ENCODE measurements at regions not wholly inside any gene's neighbourhood (a gene's known extent, or its start where the extent isn't known, plus 50 kb on each side); places are given as distances from the start of the nearest gene placed in this dataset.

- TF ChIP-seq RAD21 (IDR thresholded peaks at IDR 0.05; ENCODE audit: low read depth) (peak; percentile 23; the same call in 1 of the 2 replicates), USF1 (IDR thresholded peaks at IDR 0.05) (no peak), CREB1 (IDR thresholded peaks at IDR 0.05; ENCODE audit: low read depth) (no peak), YY1 (IDR thresholded peaks at IDR 0.05; ENCODE audit: low read depth) (no peak), ZBTB7A (IDR thresholded peaks at IDR 0.05; ENCODE audit: low read depth) (no peak), EP300 (IDR thresholded peaks at IDR 0.05; ENCODE audit: borderline replicate concordance) (no peak), FOXM1 (IDR thresholded peaks at IDR 0.05; ENCODE audit: borderline replicate concordance, low read depth) (no peak)
Observed at GRCh38 chr3:163951397-163951987, 1126.8 kb downstream of the SI start.

GRCh38 chr3:163946785-163947184 is 1131.5 kb downstream of the SI start:
- TF ChIP-seq EGR1 (IDR thresholded peaks at IDR 0.05) (no peak), TEAD4 (IDR thresholded peaks at IDR 0.05) (no peak), NFIC (IDR thresholded peaks at IDR 0.05) (no peak)

- TF ChIP-seq ZBTB7A (IDR thresholded peaks at IDR 0.05; ENCODE audit: low read depth) = no peak
- TF ChIP-seq TEAD4 (IDR thresholded peaks at IDR 0.05) = no peak
- TF ChIP-seq FOXM1 (IDR thresholded peaks at IDR 0.05; ENCODE audit: borderline replicate concordance, low read depth) = no peak
- TF ChIP-seq CEBPB (IDR thresholded peaks at IDR 0.05) = no peak
- no peak for TF ChIP-seq TAF1 (IDR thresholded peaks at IDR 0.05; ENCODE audit: low read depth)
- no peak for TF ChIP-seq MAX (IDR thresholded peaks at IDR 0.05)
- no peak for TF ChIP-seq USF1 (IDR thresholded peaks at IDR 0.05)
- no peak for TF ChIP-seq CREB1 (IDR thresholded peaks at IDR 0.05; ENCODE audit: low read depth)
- TF ChIP-seq NFIC (IDR thresholded peaks at IDR 0.05) = no peak
- no peak for TF ChIP-seq REST (IDR thresholded peaks at IDR 0.05; ENCODE audit: low read depth)
- no peak for TF ChIP-seq EGR1 (IDR thresholded peaks at IDR 0.05)
- no peak for TF ChIP-seq EP300 (IDR thresholded peaks at IDR 0.05; ENCODE audit: borderline replicate concordance)
- no peak for TF ChIP-seq YY1 (IDR thresholded peaks at IDR 0.05; ENCODE audit: low read depth)
- no peak for TF ChIP-seq TCF12 (IDR thresholded peaks at IDR 0.05; ENCODE audit: low read depth)
Observed at GRCh38 chr3:163943664-163944063, 1134.6 kb downstream of the SI start.

GRCh38 chr3:163939926-163940325 is 1138.4 kb downstream of the SI start:
- TF ChIP-seq TEAD4 (IDR thresholded peaks at IDR 0.05) (no peak), TCF12 (IDR thresholded peaks at IDR 0.05; ENCODE audit: low read depth) (no peak), RAD21 (IDR thresholded peaks at IDR 0.05; ENCODE audit: low read depth) (peak; percentile 6; the same call in 1 of the 2 replicates), REST (IDR thresholded peaks at IDR 0.05; ENCODE audit: low read depth) (no peak)

- TF ChIP-seq TAF1 (IDR thresholded peaks at IDR 0.05; ENCODE audit: low read depth) = no peak
- TF ChIP-seq EGR1 (IDR thresholded peaks at IDR 0.05) = no peak
- TF ChIP-seq REST (IDR thresholded peaks at IDR 0.05; ENCODE audit: low read depth) = no peak
- TF ChIP-seq NFIC (IDR thresholded peaks at IDR 0.05) = no peak
- TF ChIP-seq RAD21 (IDR thresholded peaks at IDR 0.05; ENCODE audit: low read depth) = no peak
- no peak for TF ChIP-seq TCF12 (IDR thresholded peaks at IDR 0.05; ENCODE audit: low read depth)
- no peak for TF ChIP-seq ZBTB7A (IDR thresholded peaks at IDR 0.05; ENCODE audit: low read depth)
- no peak for TF ChIP-seq USF1 (IDR thresholded peaks at IDR 0.05)
- TF ChIP-seq TEAD4 (IDR thresholded peaks at IDR 0.05) = no peak
- TF ChIP-seq CREB1 (IDR thresholded peaks at IDR 0.05; ENCODE audit: low read depth) = no peak
- TF ChIP-seq EP300 (IDR thresholded peaks at IDR 0.05; ENCODE audit: borderline replicate concordance) = no peak
- TF ChIP-seq YY1 (IDR thresholded peaks at IDR 0.05; ENCODE audit: low read depth) = no peak
- TF ChIP-seq CEBPB (IDR thresholded peaks at IDR 0.05) = no peak
- TF ChIP-seq FOXM1 (IDR thresholded peaks at IDR 0.05; ENCODE audit: borderline replicate concordance, low read depth) = no peak
- TF ChIP-seq MAX (IDR thresholded peaks at IDR 0.05) = no peak
Observed at GRCh38 chr3:163936543-163936942, 1141.8 kb downstream of the SI start.
